NCI-H526 (cell line): ENCODE measurements at regions not wholly inside any gene's neighbourhood (a gene's known extent, or its start where the extent isn't known, plus 50 kb on each side); places are given as distances from the start of the nearest gene placed in this dataset.
"Not testable (repeated sequence)": the region's sequence is repeated elsewhere in the genome, so short reads cannot be mapped to it uniquely, and the experiment has no call there.

Experiments used
- DNase-seq, 2 experiments: peaks; one replicate each; lab custom pipeline; 2025; lab: John Stamatoyannopoulos, UW

DNA sequence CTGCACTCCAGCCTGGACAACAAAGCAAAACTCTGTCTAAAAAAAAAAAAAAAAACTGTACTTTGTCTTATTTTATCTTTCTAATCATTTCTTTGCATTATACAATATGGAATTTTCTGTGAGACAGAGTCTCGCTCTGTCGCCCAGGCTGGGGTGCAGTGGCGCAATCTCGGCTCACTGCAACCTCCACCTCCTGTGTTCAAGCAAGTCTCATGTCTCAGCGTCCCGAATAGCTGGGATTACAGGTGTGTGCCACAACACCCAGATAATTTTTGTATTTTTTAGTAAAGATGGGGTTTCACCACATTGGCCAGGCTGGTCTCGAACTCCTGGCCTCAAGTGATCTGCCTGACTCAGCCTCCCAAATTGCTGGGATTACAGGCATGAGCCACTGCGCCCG is 90.0 kb downstream of the MRPL14 start:
- not testable (repeated sequence) for DNase-seq

DNA sequence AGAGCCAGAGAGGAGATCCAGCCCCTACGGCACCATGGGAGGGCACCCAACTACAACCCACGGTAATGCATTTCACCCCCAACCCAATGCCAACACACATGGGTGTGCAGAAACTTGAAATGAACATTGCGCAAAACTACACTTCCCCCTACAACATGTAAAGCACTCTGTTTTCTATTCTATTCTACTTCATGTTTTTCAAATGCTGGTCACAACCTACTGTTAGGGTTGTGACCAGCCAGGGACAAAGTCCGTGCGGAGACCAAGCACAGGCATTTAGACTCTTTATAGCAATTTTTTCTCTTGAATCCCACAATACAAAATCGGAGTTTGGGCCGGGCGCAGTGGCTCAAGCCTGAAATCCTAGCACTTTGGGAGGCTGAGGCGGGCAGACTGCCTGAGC is 90.6 kb downstream of the MRPL14 start:
- DNase-seq, result no peak

DNA sequence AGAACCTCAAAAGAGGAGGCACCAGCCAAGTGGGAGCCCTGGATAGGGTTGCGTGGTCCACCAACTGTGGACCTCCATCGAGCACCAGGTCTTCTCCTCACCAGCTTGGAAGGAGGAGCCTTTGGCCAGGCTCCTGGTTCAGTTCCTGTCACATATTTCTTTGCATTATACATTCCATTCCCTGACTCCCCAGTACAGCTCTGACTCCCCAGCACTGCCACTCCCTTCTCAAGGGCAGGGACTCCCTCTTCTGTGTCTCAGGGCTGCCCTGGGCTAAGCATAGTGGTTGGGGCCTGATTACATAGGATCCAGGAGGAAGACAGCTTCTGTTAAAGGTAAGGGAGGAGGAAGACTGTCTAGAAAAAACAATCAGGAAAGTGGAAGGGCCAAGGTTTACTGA is 91.1 kb downstream of the MRPL14 start:
- no peak for DNase-seq

DNA sequence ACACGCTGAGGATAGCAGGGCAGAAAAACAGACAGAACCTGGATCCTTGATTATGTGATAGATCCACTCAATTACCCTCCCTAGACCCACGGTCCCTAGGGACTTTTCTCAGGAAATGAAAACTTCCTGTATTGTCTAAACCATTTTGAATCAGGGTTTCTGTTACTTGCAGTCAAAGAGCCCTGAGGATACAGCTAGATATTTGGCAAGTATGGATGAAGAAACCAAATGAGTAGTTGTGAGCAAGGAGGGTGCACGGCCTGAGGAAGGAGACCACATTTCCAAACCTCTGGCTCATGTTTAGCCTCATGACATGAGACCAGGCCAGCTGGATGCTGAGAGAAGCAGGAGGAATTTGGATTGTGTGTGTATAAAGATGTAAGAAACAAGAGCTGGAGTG is 91.6 kb downstream of the MRPL14 start:
- DNase-seq, result no peak

DNA sequence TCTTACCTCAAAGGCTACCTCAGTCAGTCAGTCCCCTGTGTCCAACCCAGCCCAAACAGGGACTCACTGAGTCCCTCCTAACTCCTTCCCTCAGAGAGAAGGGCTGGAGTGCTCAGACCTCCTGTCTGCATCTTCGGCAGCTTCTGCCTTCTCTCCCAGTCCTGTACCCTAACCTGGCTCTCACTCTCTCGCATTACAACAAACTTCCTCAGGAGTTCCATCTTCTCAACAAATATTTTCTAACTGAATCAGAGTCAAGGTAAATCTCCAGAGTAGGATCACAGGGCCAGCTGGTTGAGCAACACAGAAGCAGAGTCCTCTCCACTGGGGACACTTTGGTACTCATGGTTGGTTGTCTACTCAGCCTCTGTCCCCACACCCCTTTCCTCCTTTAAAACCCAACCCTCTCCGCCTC is 92.3 kb downstream of the MRPL14 start:
- no peak for DNase-seq

DNA sequence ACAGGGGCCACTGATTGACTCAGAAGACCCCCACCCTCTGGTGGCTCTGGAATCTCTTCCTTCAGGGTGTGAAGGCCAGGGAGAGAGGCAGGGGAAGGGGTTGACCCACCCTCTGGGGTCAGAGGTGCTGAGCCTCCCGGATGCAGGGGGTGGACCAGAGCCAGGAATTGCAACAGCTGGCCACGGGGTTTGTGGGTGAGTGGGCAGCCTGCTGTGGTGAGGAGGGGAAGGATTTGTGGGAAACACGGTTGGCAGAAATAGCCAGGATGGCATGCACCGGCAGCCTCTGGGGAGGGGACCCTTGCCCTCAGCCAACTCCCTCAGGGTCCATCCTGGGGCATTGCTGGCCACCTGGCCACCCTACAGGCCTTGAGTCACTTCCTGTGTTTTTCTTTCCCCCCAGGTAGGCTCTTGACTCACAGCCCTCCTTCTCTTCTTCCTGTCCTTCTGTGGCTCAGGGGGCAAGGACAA is 92.8 kb downstream of the MRPL14 start:
- DNase-seq, result no peak

DNA sequence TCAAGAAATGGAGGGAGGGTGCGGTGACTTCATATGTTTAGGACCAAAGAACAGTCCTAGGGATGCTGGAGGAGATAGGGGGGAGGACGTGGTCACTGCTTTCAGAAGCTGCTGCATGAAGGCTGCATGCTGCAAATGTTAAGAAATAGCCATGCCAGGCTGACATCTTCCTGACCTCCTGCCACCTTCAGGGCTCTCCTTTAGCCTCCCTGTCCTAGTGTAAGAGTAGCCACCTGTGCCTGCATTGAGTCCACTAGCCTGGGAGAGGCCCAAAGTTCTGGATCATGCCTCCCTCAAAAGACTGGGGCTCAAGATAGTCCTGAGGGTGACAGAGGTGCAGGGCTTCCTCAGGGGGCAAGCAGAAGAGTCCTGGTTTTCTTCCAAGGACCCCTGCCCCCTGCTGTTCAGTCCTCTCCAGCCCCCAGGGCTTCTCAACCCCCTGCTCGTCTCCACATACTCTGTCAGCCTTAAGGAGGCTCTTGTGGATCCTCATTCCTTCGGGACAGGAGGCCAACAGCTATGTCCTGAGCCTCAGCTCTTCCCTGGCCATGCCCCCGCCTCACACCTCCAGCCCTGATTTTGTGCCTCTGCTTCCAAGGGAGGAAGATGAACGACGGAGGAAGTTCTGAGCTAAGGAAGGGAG is 96.3 kb downstream of the MRPL14 start:
- DNase-seq, result no peak

DNA sequence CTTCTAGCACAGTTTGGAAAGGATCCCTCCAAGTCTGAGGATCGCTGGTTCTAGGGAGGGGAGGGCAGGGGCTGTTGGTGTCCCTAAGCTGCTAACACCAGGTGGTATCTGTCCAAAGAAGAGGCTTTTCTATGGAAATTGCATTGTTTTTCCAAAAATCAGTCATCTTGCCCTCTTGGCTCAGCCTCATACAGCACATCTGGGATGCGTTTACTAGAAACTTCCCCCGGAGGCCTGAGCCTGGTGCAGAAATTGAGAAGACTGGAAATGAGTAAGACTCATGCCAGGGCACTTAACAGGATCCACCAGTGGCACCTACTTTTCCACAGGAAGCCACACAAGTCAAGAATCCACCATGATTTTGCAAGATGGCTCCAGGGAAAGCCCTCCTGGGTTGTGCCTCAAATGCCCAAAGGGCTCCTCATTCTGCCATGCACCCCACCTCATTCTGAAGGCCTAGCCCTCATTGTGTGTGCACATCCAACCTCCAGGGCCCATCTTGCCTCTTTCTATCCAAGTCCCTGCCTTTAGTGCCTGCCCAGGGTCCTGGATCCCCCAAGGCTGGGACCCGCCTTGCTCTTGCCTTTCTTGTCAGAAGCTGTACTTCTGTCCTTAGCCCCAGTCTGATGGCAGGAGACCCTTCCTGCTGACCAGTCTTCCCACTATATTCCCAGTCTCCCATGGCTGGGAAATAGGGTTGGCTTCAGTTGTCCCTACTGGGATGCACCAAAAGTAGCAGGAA is 97.6 kb downstream of the MRPL14 start:
- DNase-seq, result no peak

DNA sequence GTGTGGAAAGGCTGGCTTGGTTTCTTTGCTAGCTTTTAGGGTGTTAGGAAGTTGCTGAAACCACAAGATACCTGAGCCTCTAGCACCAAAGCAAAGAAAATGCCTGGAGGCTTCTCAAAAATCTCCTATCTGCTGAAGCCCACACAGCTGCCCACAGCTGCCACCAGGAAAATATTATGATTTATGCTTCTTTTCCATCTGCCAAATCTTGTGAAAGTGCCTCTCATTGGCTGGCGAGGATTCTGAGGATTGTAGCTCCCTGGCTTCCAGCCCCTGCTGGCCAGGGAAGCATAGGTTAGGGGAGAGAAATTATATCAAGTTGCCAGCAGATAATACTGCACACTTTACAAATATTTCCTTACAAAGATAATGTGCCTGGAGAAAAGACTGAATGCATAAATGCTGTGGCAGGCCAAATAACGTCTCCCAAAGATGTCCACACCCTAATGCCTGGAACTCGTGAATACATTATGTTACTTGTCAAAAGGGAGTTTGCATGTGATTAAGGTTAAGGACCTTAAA is 98.4 kb downstream of the MRPL14 start:
- no peak for DNase-seq

DNA sequence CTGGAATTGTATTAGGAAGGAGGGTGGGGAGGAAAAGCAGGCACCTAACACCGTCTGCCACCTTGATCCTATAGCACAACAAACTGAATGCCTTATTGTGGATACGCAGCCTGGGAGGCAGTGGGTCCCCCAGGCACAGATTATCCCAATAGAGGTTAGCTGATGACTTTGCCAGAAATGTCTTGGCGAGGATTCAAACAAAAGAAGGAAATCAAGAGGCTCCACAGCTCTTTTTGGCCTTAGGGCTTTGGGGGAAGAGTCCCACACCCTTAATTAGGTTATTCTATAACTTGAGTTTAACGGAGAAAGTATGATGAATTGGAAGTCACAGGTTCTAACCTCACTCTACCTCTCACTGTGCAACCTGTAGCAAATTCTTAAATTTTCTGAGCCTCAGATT is 102.0 kb downstream of the MRPL14 start:
- no peak for DNase-seq

DNA sequence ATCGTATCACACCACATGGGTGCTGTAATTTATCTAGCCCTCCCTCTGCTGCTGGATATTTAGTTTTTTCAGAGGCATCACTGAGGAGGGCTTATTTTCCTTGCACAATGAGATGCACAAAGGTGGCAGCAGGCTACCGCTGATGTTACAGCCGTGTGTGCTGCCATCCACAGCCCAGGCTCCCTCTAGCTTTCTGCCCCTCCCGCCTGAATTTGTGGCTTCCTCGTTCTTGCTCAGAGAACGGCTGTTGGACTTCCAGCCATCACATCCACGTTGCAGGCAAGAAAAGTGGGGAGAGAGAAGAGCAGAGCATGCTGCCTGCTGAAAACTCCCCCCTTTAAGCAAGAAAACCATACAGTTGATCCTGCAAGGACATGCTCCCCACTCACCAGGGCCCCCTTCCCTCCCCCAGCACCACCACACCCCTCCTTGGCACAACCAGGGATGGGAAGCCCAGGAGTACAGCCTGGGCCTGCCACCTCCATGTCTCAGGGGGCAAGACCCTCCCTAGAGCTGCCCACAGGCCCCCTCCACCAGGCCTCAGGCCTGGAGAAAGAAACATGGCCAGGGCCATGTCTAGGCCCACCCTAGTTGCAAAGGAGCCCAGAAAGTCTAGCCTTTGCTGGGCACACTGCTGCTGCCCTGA is 102.6 kb downstream of the MRPL14 start:
- DNase-seq, result no peak

DNA sequence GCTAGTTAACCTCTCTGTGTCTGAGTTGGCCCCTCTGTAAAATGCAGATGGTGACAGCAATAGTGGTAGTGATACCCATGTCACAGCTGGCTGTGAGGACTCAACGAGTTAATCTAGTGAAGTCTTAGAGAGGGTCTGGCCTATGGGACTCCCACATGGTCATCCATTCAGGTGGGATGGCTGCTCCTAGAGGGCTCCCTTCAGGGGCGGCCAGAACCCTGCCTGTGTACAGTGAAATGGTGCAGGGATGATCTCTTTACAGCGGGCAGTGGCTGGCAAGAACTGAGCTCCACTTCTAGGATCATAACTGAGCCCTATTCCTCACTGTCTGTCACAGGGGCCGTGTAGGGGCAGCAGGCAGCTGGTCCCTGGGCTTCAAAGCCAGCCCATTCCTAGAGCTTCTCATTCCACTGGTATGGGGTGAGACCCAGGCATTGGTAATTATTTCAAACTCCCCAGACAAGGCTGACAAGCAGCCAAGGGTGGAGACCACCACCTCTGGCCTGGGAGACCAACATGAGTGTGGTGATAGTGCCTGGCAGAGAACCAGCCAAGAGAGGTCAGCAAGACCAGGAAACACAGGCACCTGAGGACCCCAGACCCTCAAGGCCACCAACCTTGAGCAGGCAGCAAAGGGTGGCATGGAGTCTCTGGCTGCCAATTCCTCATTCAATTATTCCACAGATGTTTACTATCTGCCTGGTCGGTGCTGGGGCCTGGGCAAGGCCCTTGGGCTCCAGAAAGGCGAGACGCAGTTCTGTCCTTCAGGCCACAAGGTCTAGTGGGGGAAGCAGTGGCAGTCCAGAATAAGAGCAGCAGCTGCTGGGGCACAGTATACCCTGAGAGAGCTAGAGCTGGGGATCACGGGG is 103.4 kb downstream of the MRPL14 start:
- DNase-seq, result no peak

DNA sequence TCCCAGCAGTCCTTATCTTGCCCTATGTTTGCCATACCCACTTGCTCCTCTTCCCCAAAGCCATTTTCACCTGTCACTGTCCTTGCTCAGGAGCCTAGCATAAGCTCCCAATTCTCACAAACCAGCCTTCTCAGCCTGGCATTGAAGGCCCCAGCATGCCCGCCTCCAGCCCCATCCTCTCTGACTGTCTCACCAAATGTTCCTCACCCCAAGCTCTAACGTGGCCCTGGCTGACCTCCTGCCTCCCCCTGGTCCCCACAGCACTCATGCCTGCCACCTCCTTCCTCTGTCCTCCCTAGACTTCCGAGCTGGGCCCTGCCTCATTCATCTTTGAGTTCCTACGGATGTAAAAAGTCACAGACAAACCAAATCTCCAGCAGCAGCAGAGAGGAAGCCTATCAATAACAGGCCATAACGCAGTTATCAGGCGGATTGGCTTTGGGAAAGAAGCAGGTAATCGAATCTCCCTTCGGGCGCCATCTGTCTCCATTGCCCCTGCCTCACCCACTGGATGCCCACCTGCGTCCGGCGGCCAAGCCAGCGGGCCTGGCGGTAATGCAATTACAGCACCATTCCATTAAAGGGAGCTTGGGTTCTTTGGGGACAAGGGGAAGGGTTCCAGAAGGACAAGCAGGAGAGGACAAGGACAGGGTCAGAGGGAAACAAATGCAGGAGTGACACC is 104.4 kb downstream of the MRPL14 start:
- DNase-seq, result no peak

DNA sequence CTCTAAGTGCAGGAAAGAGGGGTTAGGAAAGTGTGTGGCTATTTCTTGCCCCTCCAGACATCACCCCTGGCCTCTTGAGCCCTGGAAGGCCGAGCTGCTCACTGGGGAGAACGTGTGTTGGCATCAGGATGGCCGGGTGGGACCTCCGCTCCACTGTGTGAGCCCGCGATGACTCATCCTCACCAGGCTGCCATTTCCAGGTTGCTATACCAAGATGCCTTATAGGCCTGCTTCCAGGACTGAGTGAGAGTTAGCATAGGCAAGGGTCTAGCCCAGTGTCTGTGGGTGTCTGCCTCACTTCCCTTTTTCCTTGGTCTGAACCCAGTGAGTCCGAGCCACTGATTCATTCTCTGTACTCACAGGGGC is 105.0 kb downstream of the MRPL14 start:
- no peak for DNase-seq

DNA sequence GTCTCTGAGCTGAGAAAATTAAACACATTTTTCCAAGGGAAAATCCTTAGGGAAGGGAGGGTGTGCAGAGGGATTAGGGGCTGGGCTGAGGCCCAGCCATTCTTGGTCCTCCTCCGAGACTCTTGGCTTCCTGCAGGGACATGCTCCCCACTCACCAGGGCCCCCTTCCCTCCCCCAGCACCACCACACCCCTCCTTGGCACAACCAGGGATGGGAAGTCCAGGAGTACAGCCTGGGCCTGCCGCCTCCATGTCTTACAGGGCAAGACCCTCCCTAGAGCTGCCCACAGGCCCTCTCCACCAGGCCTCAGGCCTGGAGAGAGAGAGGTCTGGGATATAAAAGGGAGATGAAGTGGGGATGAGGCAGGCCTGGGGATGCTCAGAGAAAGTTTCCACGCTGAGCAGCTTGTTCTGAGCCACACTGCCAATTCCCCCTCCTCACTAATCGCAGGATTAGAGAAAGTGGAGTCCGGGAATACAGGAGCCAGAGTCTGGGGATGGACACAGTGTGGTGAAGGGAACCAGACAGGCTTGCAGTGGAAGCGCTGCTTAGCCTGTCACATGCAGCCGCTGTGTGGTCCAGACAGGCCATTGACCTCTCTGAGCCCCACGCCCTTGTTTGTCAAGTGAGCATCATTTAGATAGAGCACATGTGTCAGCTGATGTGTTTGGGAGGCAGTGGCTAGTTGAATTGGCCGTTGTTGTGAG is 105.5 kb downstream of the MRPL14 start:
- no peak for DNase-seq

DNA sequence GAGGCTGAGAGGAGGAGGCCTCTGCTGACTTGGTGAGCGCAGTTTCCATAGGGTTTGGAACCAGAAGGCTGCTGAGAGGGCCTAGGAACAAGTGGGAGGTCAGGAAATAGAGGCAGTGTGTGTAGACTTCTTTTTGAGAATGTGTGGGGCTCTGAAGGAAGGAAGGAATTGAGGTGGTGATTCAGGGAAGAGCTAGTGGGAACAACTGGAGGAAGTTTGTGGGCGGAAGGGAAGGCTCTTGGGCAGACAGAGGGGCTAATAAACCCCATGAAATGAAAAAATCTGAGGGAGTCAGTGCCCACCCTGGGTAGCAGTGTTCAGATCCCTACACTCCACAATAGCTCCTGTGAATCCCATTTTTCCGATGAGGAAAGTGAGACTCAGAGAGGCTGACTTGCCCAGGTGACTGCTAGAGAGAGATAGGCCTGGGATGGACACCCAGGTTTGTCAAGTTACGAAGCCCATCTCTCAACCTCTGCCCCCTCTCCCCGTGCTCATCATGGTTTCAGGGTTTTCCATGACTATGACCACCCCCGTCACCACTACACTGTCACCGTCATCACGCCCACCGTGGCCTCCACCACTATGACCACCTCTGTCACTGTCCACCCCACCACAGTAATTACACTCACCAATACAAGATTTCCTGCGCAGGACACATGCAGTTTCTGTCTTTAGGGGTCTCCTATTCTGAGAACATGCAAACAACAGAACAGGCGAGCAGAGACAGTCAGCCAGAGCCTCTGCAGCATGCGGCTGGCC is 106.4 kb downstream of the MRPL14 start:
- no peak for DNase-seq

DNA sequence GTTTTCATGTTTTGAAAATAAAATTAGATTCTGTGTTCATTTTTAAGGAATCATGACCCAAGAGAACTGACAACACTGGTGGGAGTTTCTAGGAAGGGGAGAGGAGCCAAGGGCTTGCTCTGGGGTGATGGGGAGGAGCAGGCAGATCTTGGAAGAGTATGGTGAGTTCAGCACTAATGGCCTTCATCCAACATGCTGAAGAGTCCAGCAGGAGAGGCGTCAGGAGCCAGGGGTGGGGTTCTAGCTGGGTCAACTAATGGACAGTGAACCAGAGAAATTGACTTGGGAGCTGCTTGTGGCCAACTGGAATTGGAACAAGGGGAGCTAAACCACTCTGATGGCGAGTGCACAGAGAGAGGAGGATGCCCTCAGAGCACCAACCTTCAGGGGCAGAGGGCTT is 107.1 kb downstream of the MRPL14 start:
- DNase-seq, result no peak

DNA sequence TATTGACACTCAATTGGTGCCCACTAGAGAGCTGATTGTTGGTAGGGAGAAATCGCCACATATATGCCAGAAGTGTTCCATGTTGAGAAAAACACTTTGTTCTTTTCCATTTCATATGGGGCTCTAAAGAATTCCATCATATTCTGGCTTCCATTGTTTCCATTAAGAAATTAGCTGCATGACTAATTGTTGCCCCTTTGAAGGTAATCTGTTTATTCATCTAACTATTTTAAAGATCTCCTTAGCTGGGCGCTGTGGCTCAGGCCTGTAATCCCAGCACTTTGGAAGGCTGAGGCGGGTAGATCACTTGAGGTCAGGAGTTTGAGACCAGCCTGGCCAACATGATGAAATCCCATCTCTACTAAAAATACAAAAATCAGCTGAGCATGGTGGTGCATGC is 109.9 kb downstream of the MRPL14 start:
- not testable (repeated sequence) for DNase-seq

DNA sequence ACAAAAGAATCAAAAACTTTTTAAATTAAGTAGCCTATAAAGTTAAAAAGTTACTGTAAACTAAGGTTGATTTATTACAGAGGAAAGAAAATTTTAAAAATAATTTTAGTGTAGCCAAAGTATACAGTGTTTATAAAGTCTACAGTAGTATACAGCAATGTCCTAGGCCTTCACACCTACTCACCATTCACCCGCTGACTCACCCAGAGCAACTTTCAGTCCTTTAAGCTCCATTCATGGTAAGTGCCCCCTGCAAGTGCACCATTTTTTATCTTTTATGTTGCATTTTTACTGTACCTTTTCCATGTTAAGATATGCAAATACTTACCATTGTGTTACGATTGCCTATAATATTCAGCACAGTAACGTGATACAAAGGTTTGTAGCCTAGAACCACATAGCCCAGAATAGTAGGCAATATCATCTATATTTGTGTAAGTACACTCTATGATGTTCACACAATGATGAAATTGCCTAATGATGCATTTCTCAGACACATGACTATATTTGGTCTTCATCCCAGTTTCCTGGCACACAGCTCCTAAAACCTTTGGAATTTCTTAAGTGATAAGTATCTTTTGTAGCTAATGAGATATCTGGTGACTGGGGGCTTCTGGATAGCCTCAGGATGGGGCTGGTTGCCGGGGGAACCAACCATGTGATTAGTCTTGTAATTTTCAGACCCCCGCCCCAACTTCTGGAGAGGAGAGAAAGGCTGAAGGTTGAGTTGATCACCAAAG is 111.0 kb downstream of the MRPL14 start:
- DNase-seq, result no peak
